HEK293 (cell line): ENCODE measurements at regions not wholly inside any gene's neighbourhood (a gene's known extent, or its start where the extent isn't known, plus 50 kb on each side); places are given as distances from the start of the nearest gene placed in this dataset.

Experiments
- BCL6B ChIP-seq: fragments of 450-650 bp; formaldehyde crosslinking; IDR thresholded peaks from 2 replicates; pipeline ENCODE4 v1.5.1; 2017; ENCODE audit warnings: missing biosample characterization, missing genetic modification characterization
- CTCF ChIP-seq: fragments of 450-650 bp; formaldehyde crosslinking; IDR thresholded peaks from 2 replicates; pipeline ENCODE4 v1.5.1; 2016; ENCODE audit warnings: missing biosample characterization, missing genetic modification characterization
- PATZ1 ChIP-seq: fragments of 450-650 bp; formaldehyde crosslinking; IDR thresholded peaks from 2 replicates; pipeline ENCODE4 v1.5.1; 2016; ENCODE audit warnings: missing biosample characterization, missing genetic modification characterization
- PBX3 ChIP-seq: sonication (generic); formaldehyde crosslinking; IDR thresholded peaks from 2 replicates; pipeline ENCODE4 v1.8.1; 2022; ENCODE audit warnings: mild to moderate bottlenecking, moderate library complexity, missing genetic modification reagents
- PRDM10 ChIP-seq: fragments of 450-650 bp; formaldehyde crosslinking; IDR thresholded peaks from 2 replicates; pipeline ENCODE4 v1.5.1; 2016; ENCODE audit warnings: missing biosample characterization, missing genetic modification characterization
- TRIM28 ChIP-seq: IDR thresholded peaks from 2 replicates; pipeline ENCODE4 v1.6.1; 2011; ENCODE audit warnings: low read length, control low read depth, borderline replicate concordance
- YY1 ChIP-seq: fragments of 450-650 bp; formaldehyde crosslinking; IDR thresholded peaks from 2 replicates; pipeline ENCODE4 v1.5.1; 2018; ENCODE audit warnings: missing biosample characterization, missing genetic modification characterization
- ZFP41 ChIP-seq: fragments of 450-650 bp; formaldehyde crosslinking; IDR thresholded peaks from 2 replicates; pipeline ENCODE4 v1.5.1; 2016; ENCODE audit warnings: missing biosample characterization, missing genetic modification characterization, borderline replicate concordance
- ZNF335 ChIP-seq: fragments of 450-650 bp; formaldehyde crosslinking; conservative IDR thresholded peaks from 2 replicates; pipeline ENCODE4 v1.5.1; 2016; ENCODE audit warnings: missing biosample characterization, missing genetic modification characterization
- ZNF394 ChIP-seq: fragments of 450-650 bp; formaldehyde crosslinking; IDR thresholded peaks from 2 replicates; pipeline ENCODE4 v1.5.1; 2016; ENCODE audit warnings: missing biosample characterization, missing genetic modification characterization, mild to moderate bottlenecking, moderate library complexity, borderline replicate concordance
- ZNF549 ChIP-seq: fragments of 450-650 bp; IDR thresholded peaks from 2 replicates; pipeline ENCODE4 v1.5.1; 2018; ENCODE audit warnings: missing biosample characterization, missing genetic modification characterization, mild to moderate bottlenecking, inconsistent platforms, moderate library complexity
- ZNF660 ChIP-seq: fragments of 450-650 bp; IDR thresholded peaks from 2 replicates; pipeline ENCODE4 v1.5.1; 2018; ENCODE audit warnings: missing biosample characterization, mild to moderate bottlenecking, missing genetic modification characterization
- ZNF776 ChIP-seq: fragments of 450-650 bp; formaldehyde crosslinking; IDR thresholded peaks from 2 replicates; pipeline ENCODE4 v1.5.0; 2017; ENCODE audit warnings: missing biosample characterization, missing genetic modification characterization, borderline replicate concordance
- ZNF777 ChIP-seq: fragments of 450-650 bp; formaldehyde crosslinking; IDR thresholded peaks from 2 replicates; pipeline ENCODE4 v1.5.1; 2017; ENCODE audit warnings: missing biosample characterization, missing genetic modification characterization, borderline replicate concordance

- TF ChIP-seq CTCF (tag by site-specific recombination) (no peak), ZNF777 (tag by site-specific recombination) (no peak), PRDM10 (tag by site-specific recombination) (no peak), BCL6B (no peak), ZNF776 (tag by site-specific recombination) (no peak), PATZ1 (tag by site-specific recombination) (no peak), ZNF335 (tag by site-specific recombination) (no peak), ZNF394 (tag by site-specific recombination) (no peak), YY1 (tag by site-specific recombination) (no peak), TRIM28 (no peak), ZNF549 (tag by site-specific recombination) (no peak), ZNF660 (no peak), ZFP41 (tag by site-specific recombination) (no peak), PBX3 (no peak)
These were observed 157.7 kb downstream of the SMAD6 start for GRCh38 chr15:66859688-66860253.
